K562 (cell line): ENCODE measurements at regions not wholly inside any gene's neighbourhood (a gene's known extent, or its start where the extent isn't known, plus 50 kb on each side); places are given as distances from the start of the nearest gene placed in this dataset.

Source experiments
- ATAC-seq: fragments of 200-7000 bp; cut with Tn5 transposase; 3 replicates; pipeline ENCODE4 v1.9.1; 2020; ENCODE audit warnings: moderate library complexity
- BruUV-seq: library from RNA; stranded (reverse); fragments of 400-500 nt; replicated peaks from 2 replicates; lab custom pipeline; 2021; lab: Mats Ljungman, UMichigan
- CTCF ChIA-PET: fragments of 300-600 bp; formaldehyde crosslinking; extraction: SDS; loops from one replicate; lab custom pipeline; 2021; ENCODE audit warnings: low intra/inter-chr PET ratio; lab: Yijun Ruan, JAX
- POLR2A ChIA-PET: fragments of 300-600, 350-650 bp; sonication (Branson Sonifier 250); formaldehyde crosslinking; extraction: SDS; loops from one replicate; lab custom pipeline; 2021; ENCODE audit warnings: antibody characterized with exemption, inconsistent platforms; lab: Yijun Ruan, JAX
- DNase-seq, 4 experiments: peaks; one replicate each; pipeline versions ENCODE4 v3.0.0 to v3.0.0-alpha.2; 2011 to 2018; ENCODE audit warnings: low spot score in 3 of 4, mixed read lengths in 3 of 4; ENCODE audit errors: extremely low read depth in 1 of 4
- FAIRE-seq: peaks from 2 replicates; lab custom pipeline; 2011; peaks lifted over from hg19 to GRCh38; lab: Jason Lieb, UNC
- H2AFZ ChIP-seq: 2 replicates; pipeline ENCODE4 v1.6.0; 2011; ENCODE audit warnings: low read depth, low read length, control low read depth, inconsistent platforms
- H3K27ac ChIP-seq: fragments of 200-600 bp; 3 replicates; pipeline ENCODE4 v1.8.0; 2011; ENCODE audit warnings: low read depth, mild to moderate bottlenecking, control low read depth, inconsistent platforms, low read length, moderate library complexity, mixed read lengths; ENCODE audit errors: extremely low read depth
- H3K27me3 ChIP-seq, 2 experiments: fragments of 300-600 bp in 1 of 2; 2 replicates in 1 of 2; 3 replicates in 1 of 2; pipeline versions ENCODE4 v1.6.0 to v1.8.0; 2011; ENCODE audit warnings: inconsistent platforms in 2 of 2, low read length in 2 of 2, mild to moderate bottlenecking in 1 of 2, mixed read lengths in 1 of 2, moderate library complexity in 1 of 2; ENCODE audit not compliant: control insufficient read depth in 2 of 2, insufficient read depth in 2 of 2
- H3K36me3 ChIP-seq: fragments of 300-600 bp; 3 replicates; pipeline ENCODE4 v1.8.0; 2011; ENCODE audit warnings: mild to moderate bottlenecking, low read length, inconsistent platforms; ENCODE audit not compliant: control insufficient read depth, insufficient read depth
- H3K4me1 ChIP-seq, 2 experiments: fragments of 200-600 bp in 1 of 2; replicated peaks in 1 of 2; 2 replicates in 1 of 2; 3 replicates in 1 of 2; pipeline versions ENCODE4 v1.5.1 to v1.8.0; 2011; ENCODE audit warnings: inconsistent platforms in 2 of 2, low read length in 2 of 2, mild to moderate bottlenecking in 1 of 2, mixed read lengths in 1 of 2, moderate library complexity in 1 of 2; ENCODE audit not compliant: control insufficient read depth in 2 of 2, insufficient read depth in 2 of 2
- H3K4me2 ChIP-seq: 2 replicates; pipeline ENCODE4 v1.6.1; 2011; ENCODE audit warnings: low read length, control low read depth, inconsistent platforms, mixed read lengths; ENCODE audit not compliant: insufficient read depth
- H3K4me3 ChIP-seq: fragments of 200-600 bp; sonication (generic), shearing (Covaris generic); 2 replicates; pipeline ENCODE4 v1.5.1; 2016; ENCODE audit warnings: control low read depth, inconsistent platforms
- H3K79me2 ChIP-seq: fragments of 200-600 bp; 3 replicates; pipeline ENCODE4 v1.8.0; 2011; ENCODE audit warnings: low read length, inconsistent platforms; ENCODE audit not compliant: control insufficient read depth, insufficient read depth
- H3K9ac ChIP-seq, 2 experiments: 2 replicates each; pipeline versions ENCODE4 v1.6.0 to v1.6.1; 2011; ENCODE audit warnings: low read depth in 2 of 2, low read length in 2 of 2, control low read depth in 1 of 2, inconsistent platforms in 1 of 2, mild to moderate bottlenecking in 1 of 2, mixed read lengths in 1 of 2; ENCODE audit not compliant: insufficient read depth in 1 of 2
- H3K9me1 ChIP-seq: one replicate; pipeline ENCODE4 v1.6.0; 2011; ENCODE audit warnings: inconsistent platforms, mild to moderate bottlenecking, low read length, moderate library complexity; ENCODE audit not compliant: control insufficient read depth, insufficient read depth
- H3K9me3 ChIP-seq: replicated peaks from 2 replicates; pipeline ENCODE4 v1.5.1; 2011; ENCODE audit warnings: low read depth, low read length, inconsistent platforms; ENCODE audit not compliant: control insufficient read depth, insufficient read depth
- H4K20me1 ChIP-seq: replicated peaks from 2 replicates; pipeline ENCODE4 v1.6.1; 2011; ENCODE audit warnings: low read length, inconsistent platforms, mixed read lengths; ENCODE audit not compliant: control insufficient read depth, insufficient read depth
- ARHGAP35 ChIP-seq: fragments of 450-650 bp; IDR thresholded peaks from 2 replicates; pipeline ENCODE4 v1.6.1; 2018; ENCODE audit not compliant: partially characterized antibody
- ESRRA ChIP-seq: fragments of 450-650 bp; IDR thresholded peaks from 2 replicates; pipeline ENCODE4 v1.6.1; 2014; ENCODE audit warnings: low read depth, mild to moderate bottlenecking, moderate library complexity, borderline replicate concordance
- GABPA ChIP-seq: fragments of 200-800 bp; sonication (Bioruptor generic); conservative IDR thresholded peaks from 2 replicates; pipeline ENCODE4 v1.6.1; 2016; ENCODE audit warnings: low read depth, missing genetic modification characterization, missing compliant biosample characterization
- HDAC6 ChIP-seq: IDR thresholded peaks from 2 replicates; pipeline ENCODE4 v1.6.1; 2012; ENCODE audit warnings: low read depth, mild to moderate bottlenecking, control low read depth, inconsistent platforms, low read length, moderate library complexity
- MAFG ChIP-seq: fragments of 450-650 bp; conservative IDR thresholded peaks from 2 replicates; pipeline ENCODE4 v1.6.1; 2016; ENCODE audit warnings: missing genetic modification characterization, missing compliant biosample characterization
- MYC ChIP-seq, 2 experiments: fragments of 250-450 bp in 1 of 2; sonication (Bioruptor Pico) in 1 of 2; IDR thresholded peaks; 2 replicates each; pipeline versions ENCODE4 v1.5.1 to v1.6.1; 2012 to 2021; ENCODE audit warnings: low read depth in 2 of 2, borderline replicate concordance in 1 of 2, improper control_type of control experiment in 1 of 2, low read length in 1 of 2, mild to moderate bottlenecking in 1 of 2, moderate library complexity in 1 of 2
- POLR2A ChIP-seq: fragments of 450-650 bp; conservative IDR thresholded peaks from 2 replicates; pipeline ENCODE4 v1.6.1; 2016
- RB1 ChIP-seq: fragments of 450-650 bp; IDR thresholded peaks from 2 replicates; pipeline ENCODE4 v1.6.1; 2017; ENCODE audit warnings: low read depth, mild to moderate bottlenecking
- RBBP5 ChIP-seq: fragments of 200-600 bp; sonication (generic); IDR thresholded peaks from 2 replicates; pipeline ENCODE4 v1.6.1; 2012; ENCODE audit warnings: borderline replicate concordance, mild to moderate bottlenecking, low read length, control low read depth, inconsistent platforms; ENCODE audit not compliant: insufficient read depth, poor library complexity, severe bottlenecking
- RUNX1 ChIP-seq: sonication (generic); IDR thresholded peaks from 2 replicates; pipeline ENCODE4 v1.6.1; 2016; ENCODE audit warnings: antibody characterized with exemption, low read depth
- SRSF3 ChIP-seq: fragments of 200-400 bp; formaldehyde crosslinking; IDR thresholded peaks from 2 replicates; pipeline ENCODE4 v1.6.1; 2016; ENCODE audit warnings: mild to moderate bottlenecking, low read length, moderate library complexity; ENCODE audit not compliant: insufficient read depth
- ZNF232 ChIP-seq: sonication (generic); formaldehyde crosslinking; IDR thresholded peaks from 2 replicates; pipeline ENCODE4 v1.8.0; 2022; ENCODE audit warnings: mild to moderate bottlenecking, missing genetic modification reagents
- WGBS: fragments of 100-300 bp; shearing (Covaris generic); methylation state at CpG from one replicate; pipeline ENCODE4 v1.1.6; 2016; ENCODE audit warnings: low coverage, mixed read lengths; ENCODE audit not compliant: insufficient coverage; ENCODE audit errors: missing lambda C conversion rate; 5-methylcytosine and 5-hydroxymethylcytosine counted together
- in situ Hi-C: fragments of 300-500 bp; cut with MboI; formaldehyde crosslinking; loops from 4 replicates; pipeline ENCODE4 v1.15.0; 2018; ENCODE audit warnings: inconsistent platforms, mixed read lengths
- intact Hi-C: fragments of 100-400 bp; cut with micrococcal nuclease; formaldehyde crosslinking; loops from 2 replicates; pipeline ENCODE4 v1.14.2; 2022
- TF ChIP-seq, protein P1 (sequence below): sonication (generic); formaldehyde crosslinking; IDR thresholded peaks from 2 replicates; pipeline ENCODE4 v1.8.1; 2023; ENCODE audit warnings: mild to moderate bottlenecking, missing genetic modification reagents
- TF ChIP-seq, protein P2 (sequence below): fragments of 250-450 bp; sonication (Bioruptor Pico); IDR thresholded peaks from 2 replicates; pipeline ENCODE4 v1.9.0; 2021; ENCODE audit warnings: mild to moderate bottlenecking

DNA sequence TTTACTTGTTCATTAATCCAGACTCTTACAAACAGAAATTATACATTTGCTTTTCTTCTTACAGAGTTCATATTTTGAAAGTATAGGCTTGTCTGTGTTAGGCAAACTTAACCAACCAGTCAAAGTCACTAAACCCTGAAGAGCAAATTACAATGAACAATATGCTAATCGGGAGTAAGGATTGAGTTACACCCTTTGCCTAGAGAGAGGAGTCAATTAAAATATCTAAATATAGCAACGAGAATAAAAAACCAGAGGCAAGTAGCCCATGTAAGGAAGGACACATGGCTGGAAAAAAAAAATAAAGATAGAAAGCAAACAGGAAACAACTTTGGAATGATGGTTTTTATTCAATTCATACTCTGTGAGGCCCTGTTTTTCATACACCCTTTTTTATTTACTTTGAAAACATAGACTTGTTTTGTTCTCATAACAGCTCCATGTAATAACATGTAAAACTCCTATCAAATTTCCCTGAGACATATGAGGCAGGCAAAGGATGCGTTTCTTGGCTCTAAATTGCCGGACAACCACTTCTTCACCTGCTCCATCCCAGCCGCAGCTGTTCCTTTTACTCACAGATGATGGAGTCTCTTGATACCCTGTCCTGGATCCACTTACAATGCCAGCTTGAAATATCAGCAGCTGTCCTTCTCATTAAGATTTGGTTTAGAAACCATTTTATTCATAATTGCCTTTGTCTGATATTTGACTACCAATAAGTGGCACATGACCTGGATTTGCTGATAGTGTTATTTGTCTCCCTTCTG, 767.7 kb upstream of the GCFC2 start:
- FAIRE-seq: no peak
- CTCF ChIA-PET: no interaction called here
- no peak overlapping the region for H2AFZ ChIP-seq
- H3K27me3 ChIP-seq: no peaks in the 10 kb centered on the region
- no peak overlapping the region for H3K27ac ChIP-seq
- no peaks in the 10 kb centered on the region for H3K36me3 ChIP-seq
- H3K79me2 ChIP-seq: no peaks in the 10 kb centered on the region
- H3K4me3 ChIP-seq: no peak overlapping the region
- 0% methylated on average over 5 of the region's 5 CpGs for WGBS
- TF ChIP-seq ARHGAP35 (no peak), MAFG (tag) (no peak), HDAC6 (no peak), POLR2A (no peak), ESRRA (no peak), GABPA (tag) (no peak), MYC (IDR thresholded peaks at IDR 0.05; ENCODE audit: low read depth, low read length) (no peak), MYC (CRISPR knock-in tag; IDR thresholded peaks at IDR 0.05; ENCODE audit: borderline replicate concordance, low read depth) (no peak), RUNX1 (no peak), RBBP5 (no peak), ZNF232 (CRISPR knock-in tag) (no peak), RB1 (no peak), SRSF3 (no peak)
- TF ChIP-seq, protein P1, sequence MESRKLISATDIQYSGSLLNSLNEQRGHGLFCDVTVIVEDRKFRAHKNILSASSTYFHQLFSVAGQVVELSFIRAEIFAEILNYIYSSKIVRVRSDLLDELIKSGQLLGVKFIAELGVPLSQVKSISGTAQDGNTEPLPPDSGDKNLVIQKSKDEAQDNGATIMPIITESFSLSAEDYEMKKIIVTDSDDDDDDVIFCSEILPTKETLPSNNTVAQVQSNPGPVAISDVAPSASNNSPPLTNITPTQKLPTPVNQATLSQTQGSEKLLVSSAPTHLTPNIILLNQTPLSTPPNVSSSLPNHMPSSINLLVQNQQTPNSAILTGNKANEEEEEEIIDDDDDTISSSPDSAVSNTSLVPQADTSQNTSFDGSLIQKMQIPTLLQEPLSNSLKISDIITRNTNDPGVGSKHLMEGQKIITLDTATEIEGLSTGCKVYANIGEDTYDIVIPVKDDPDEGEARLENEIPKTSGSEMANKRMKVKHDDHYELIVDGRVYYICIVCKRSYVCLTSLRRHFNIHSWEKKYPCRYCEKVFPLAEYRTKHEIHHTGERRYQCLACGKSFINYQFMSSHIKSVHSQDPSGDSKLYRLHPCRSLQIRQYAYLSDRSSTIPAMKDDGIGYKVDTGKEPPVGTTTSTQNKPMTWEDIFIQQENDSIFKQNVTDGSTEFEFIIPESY (CRISPR knock-in tag): no peak
- TF ChIP-seq, protein P2, sequence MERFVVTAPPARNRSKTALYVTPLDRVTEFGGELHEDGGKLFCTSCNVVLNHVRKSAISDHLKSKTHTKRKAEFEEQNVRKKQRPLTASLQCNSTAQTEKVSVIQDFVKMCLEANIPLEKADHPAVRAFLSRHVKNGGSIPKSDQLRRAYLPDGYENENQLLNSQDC (CRISPR knock-in tag): no peak
- no TSS peak for BruUV-seq
- no peaks in the 10 kb centered on the region for H3K9me3 ChIP-seq
- in situ Hi-C loops: no loop called here
- H3K4me1 ChIP-seq: no peaks in the 10 kb centered on the region
- DNase-seq: no peak
- H3K9me1 ChIP-seq: no peaks in the 10 kb centered on the region
- no peak for ATAC-seq
- no peaks in the 10 kb centered on the region for H4K20me1 ChIP-seq
- intact Hi-C loops: no loop called here
- no peak overlapping the region for H3K4me2 ChIP-seq
- POLR2A ChIA-PET: no interaction called here
- H3K9ac ChIP-seq: no peak overlapping the region
